H1 (cell line): ENCODE measurements at regions not wholly inside any gene's neighbourhood (a gene's known extent, or its start where the extent isn't known, plus 50 kb on each side); places are given as distances from the start of the nearest gene placed in this dataset.

ENCODE experiments used
- CTCF ChIA-PET: fragments of 300-600 bp; sonication (Branson Sonifier 250); formaldehyde crosslinking; loops from one replicate; lab custom pipeline; 2021; ENCODE audit not compliant: partially characterized antibody; lab: Charles Lee
- POLR2A ChIA-PET: fragments of 300-600 bp; sonication (Branson Sonifier 250); formaldehyde crosslinking; loops from one replicate; lab custom pipeline; 2021; ENCODE audit warnings: inconsistent platforms; ENCODE audit not compliant: partially characterized antibody; lab: Charles Lee
- DNase-seq, 2 experiments: peaks; one replicate each; pipeline versions ENCODE4 v3.0.0 to v3.0.0-alpha.2; 2010 to 2022; ENCODE audit warnings: low spot score in 2 of 2, low read depth in 1 of 2, mixed read lengths in 1 of 2
- FAIRE-seq: peaks from 2 replicates; lab custom pipeline; 2011; peaks lifted over from hg19 to GRCh38; lab: Jason Lieb, UNC
- H2AFZ ChIP-seq: 2 replicates; pipeline ENCODE4 v1.8.1; 2012; ENCODE audit warnings: low read length, inconsistent platforms
- H2AK5ac ChIP-seq: 2 replicates; pipeline ENCODE4 v1.6.1; 2013; ENCODE audit warnings: low read depth, low read length
- H2BK120ac ChIP-seq: replicated peaks from 2 replicates; pipeline ENCODE3; 2013; ENCODE audit warnings: low read depth, low read length, inconsistent platforms
- H2BK12ac ChIP-seq: 2 replicates; pipeline ENCODE4 v1.6.1; 2013; ENCODE audit warnings: low read depth, low read length
- H2BK15ac ChIP-seq: 2 replicates; pipeline ENCODE4 v1.6.1; 2013; ENCODE audit warnings: low read length
- H2BK20ac ChIP-seq: 2 replicates; pipeline ENCODE4 v1.6.1; 2013; ENCODE audit warnings: low read length
- H2BK5ac ChIP-seq: 2 replicates; pipeline ENCODE4 v1.6.1; 2013; ENCODE audit warnings: low read depth, low read length
- H3K14ac ChIP-seq: 2 replicates; pipeline ENCODE4 v1.6.1; 2013; ENCODE audit warnings: inconsistent platforms; ENCODE audit not compliant: insufficient read length
- H3K18ac ChIP-seq: 2 replicates; pipeline ENCODE4 v1.6.1; 2013; ENCODE audit warnings: low read length; ENCODE audit errors: extremely low read depth
- H3K23ac ChIP-seq: 2 replicates; pipeline ENCODE4 v1.6.1; 2013; ENCODE audit warnings: inconsistent platforms; ENCODE audit not compliant: insufficient read length
- H3K23me2 ChIP-seq: 2 replicates; pipeline ENCODE4 v1.6.1; 2013; ENCODE audit warnings: low read depth, low read length
- H3K27ac ChIP-seq: 2 replicates; pipeline ENCODE4 v1.6.1; 2011; ENCODE audit warnings: low read depth, low read length, inconsistent platforms
- H3K27me3 ChIP-seq, 4 experiments: replicated peaks in 1 of 4; 1 replicate in 1 of 4; 2 replicates in 3 of 4; pipeline versions ENCODE4 v1.6.1 to v1.8.1; 2011 to 2013; ENCODE audit warnings: low read length in 3 of 4, mild to moderate bottlenecking in 3 of 4, inconsistent platforms in 2 of 4, mixed read lengths in 2 of 4, moderate library complexity in 1 of 4; ENCODE audit not compliant: control insufficient read depth in 3 of 4, insufficient read depth in 3 of 4; ENCODE audit errors: extremely low read depth in 1 of 4
- H3K36me3 ChIP-seq, 4 experiments: 2 replicates each; pipeline versions ENCODE4 v1.6.1 to v1.8.1; 2011 to 2013; ENCODE audit warnings: mild to moderate bottlenecking in 4 of 4, low read length in 3 of 4, moderate library complexity in 2 of 4, control low read depth in 1 of 4, inconsistent platforms in 1 of 4; ENCODE audit not compliant: insufficient read depth in 4 of 4, control insufficient read depth in 2 of 4
- H3K4ac ChIP-seq: replicated peaks from 2 replicates; pipeline ENCODE3; 2013; ENCODE audit warnings: low read length, low read depth, mixed read lengths, inconsistent platforms; ENCODE audit not compliant: insufficient read length
- H3K4me1 ChIP-seq, 4 experiments: replicated peaks in 1 of 4; 1 replicate in 1 of 4; 2 replicates in 3 of 4; pipeline versions ENCODE4 v1.6.1 to v1.8.1; 2011 to 2013; ENCODE audit warnings: low read length in 3 of 4, inconsistent platforms in 2 of 4, mixed read lengths in 1 of 4; ENCODE audit not compliant: insufficient read depth in 4 of 4, control insufficient read depth in 3 of 4
- H3K4me2 ChIP-seq, 2 experiments: 2 replicates each; pipeline versions ENCODE4 v1.6.1 to v1.8.1; 2011 to 2013; ENCODE audit warnings: low read depth in 2 of 2, low read length in 2 of 2, control low read depth in 1 of 2, inconsistent platforms in 1 of 2, mild to moderate bottlenecking in 1 of 2; ENCODE audit not compliant: insufficient read depth in 1 of 2
- H3K4me3 ChIP-seq, 4 experiments: fragments of 200-600, 300-600 bp in 1 of 4; sonication (generic), shearing (Covaris generic), sonication (Bioruptor Twin) in 1 of 4; 2 replicates each; pipeline versions ENCODE4 v1.5.1 to v1.8.1; 2011 to 2016; ENCODE audit warnings: low read length in 4 of 4, low read depth in 3 of 4, control low read depth in 2 of 4, inconsistent platforms in 2 of 4, mild to moderate bottlenecking in 2 of 4, mixed read lengths in 1 of 4, moderate library complexity in 1 of 4; ENCODE audit not compliant: insufficient read depth in 2 of 4; ENCODE audit errors: extremely low read depth in 1 of 4
- H3K56ac ChIP-seq: replicated peaks from 2 replicates; pipeline ENCODE3; 2013; ENCODE audit warnings: low read depth, mild to moderate bottlenecking, mixed read lengths, low read length, inconsistent platforms; ENCODE audit not compliant: insufficient read length
- H3K79me1 ChIP-seq: 2 replicates; pipeline ENCODE4 v1.6.1; 2013; ENCODE audit warnings: low read depth, low read length, control low read depth
- H3K79me2 ChIP-seq, 2 experiments: 2 replicates each; pipeline versions ENCODE4 v1.6.1 to v1.8.1; 2012 to 2013; ENCODE audit warnings: low read length in 2 of 2, mild to moderate bottlenecking in 2 of 2, inconsistent platforms in 1 of 2; ENCODE audit not compliant: insufficient read depth in 2 of 2, control insufficient read depth in 1 of 2
- H3K9ac ChIP-seq, 4 experiments: replicated peaks in 1 of 4; 1 replicate in 1 of 4; 2 replicates in 3 of 4; pipeline versions ENCODE4 v1.6.1 to v1.8.1; 2011 to 2013; ENCODE audit warnings: low read depth in 3 of 4, low read length in 3 of 4, control low read depth in 2 of 4, mild to moderate bottlenecking in 2 of 4, moderate library complexity in 2 of 4, inconsistent platforms in 1 of 4; ENCODE audit errors: extremely low read depth in 1 of 4
- H3K9me3 ChIP-seq, 2 experiments: 2 replicates each; pipeline versions ENCODE4 v1.6.1 to v1.8.1; 2012 to 2013; ENCODE audit warnings: mild to moderate bottlenecking in 2 of 2, moderate library complexity in 2 of 2, control low read depth in 1 of 2, inconsistent platforms in 1 of 2, low read depth in 1 of 2, low read length in 1 of 2, mixed read lengths in 1 of 2; ENCODE audit not compliant: insufficient read depth in 2 of 2
- H4K20me1 ChIP-seq, 2 experiments: replicated peaks in 1 of 2; 2 replicates each; pipeline versions ENCODE3 to v1.8.1; 2011 to 2013; ENCODE audit warnings: inconsistent platforms in 2 of 2, low read length in 2 of 2, mild to moderate bottlenecking in 1 of 2; ENCODE audit not compliant: insufficient read depth in 2 of 2, control insufficient read depth in 1 of 2
- H4K5ac ChIP-seq: 2 replicates; pipeline ENCODE4 v1.6.1; 2013; ENCODE audit warnings: low read length, low read depth, mixed read lengths, inconsistent platforms; ENCODE audit not compliant: insufficient read length
- H4K8ac ChIP-seq: 2 replicates; pipeline ENCODE4 v1.8.0; 2013; ENCODE audit warnings: mild to moderate bottlenecking, moderate library complexity, low read length, inconsistent platforms; ENCODE audit not compliant: insufficient read depth; ENCODE audit errors: extremely low read depth
- H4K91ac ChIP-seq: replicated peaks from 2 replicates; pipeline ENCODE3; 2013; ENCODE audit warnings: low read length, mixed read lengths, inconsistent platforms; ENCODE audit not compliant: insufficient read length
- CHD1 ChIP-seq: IDR thresholded peaks from 2 replicates; pipeline ENCODE4 v1.6.1; 2012; ENCODE audit warnings: low read depth, low read length, improper control_type of control experiment
- PHF8 ChIP-seq: fragments of 200-600 bp; sonication (generic); conservative IDR thresholded peaks from 2 replicates; pipeline ENCODE4 v1.7.1; 2012; ENCODE audit warnings: low read depth, mild to moderate bottlenecking, inconsistent platforms, low read length, moderate library complexity
- RAD21 ChIP-seq, 2 experiments: IDR thresholded peaks in 1 of 2; conservative IDR thresholded peaks in 1 of 2; 2 replicates each; pipeline ENCODE4 v1.6.1; 2011; ENCODE audit warnings: low read depth in 2 of 2, low read length in 2 of 2, improper control_type of control experiment in 1 of 2, inconsistent platforms in 1 of 2, mild to moderate bottlenecking in 1 of 2, moderate library complexity in 1 of 2
- SIX5 ChIP-seq: IDR thresholded peaks from 2 replicates; pipeline ENCODE4 v1.6.1; 2011; ENCODE audit warnings: mild to moderate bottlenecking, low read depth, low read length
- TCF12 ChIP-seq: IDR thresholded peaks from 2 replicates; pipeline ENCODE4 v1.6.1; 2011; ENCODE audit warnings: low read depth, mild to moderate bottlenecking, low read length
- TEAD4 ChIP-seq: IDR thresholded peaks from 2 replicates; pipeline ENCODE4 v1.6.1; 2012; ENCODE audit warnings: low read depth, low read length, inconsistent platforms, mixed read lengths
- ZNF274 ChIP-seq: IDR thresholded peaks from 2 replicates; pipeline ENCODE4 v1.7.0; 2012; ENCODE audit warnings: low read length, borderline replicate concordance; ENCODE audit errors: extremely low read depth
- WGBS, 2 experiments: shearing (Covaris generic) in 1 of 2; methylation state at CpG; one replicate each; pipeline versions ENCODE4 v1.1.6 to v1.1.7; 2013 to 2015; ENCODE audit warnings: low lambda C conversion rate in 2 of 2, mixed read lengths in 2 of 2, inconsistent platforms in 1 of 2, low coverage in 1 of 2, missing lambda C conversion rate in 1 of 2; ENCODE audit not compliant: insufficient replicate concordance in 2 of 2, insufficient coverage in 1 of 2, insufficient read length in 1 of 2; ENCODE audit errors: extremely low coverage in 1 of 2, missing lambda C conversion rate in 1 of 2; 5-methylcytosine and 5-hydroxymethylcytosine counted together

- ChIA-PET CTCF (no interaction called here), POLR2A (no interaction called here)
- Histone ChIP-seq H3K23me2 (no peaks in the 10 kb centered on the region), H3K56ac (no peak overlapping the region), H2AK5ac (no peak overlapping the region), H3K18ac (no peak overlapping the region), H3K23ac (no peak overlapping the region), H2AFZ (no peak overlapping the region), H3K4me2 (no peak overlapping the region), H3K79me1 (no peaks in the 10 kb centered on the region), H4K91ac (no peak overlapping the region), H2BK15ac (no peak overlapping the region), H3K9me3 (no peaks in the 10 kb centered on the region), H3K4me3 (no peak overlapping the region), H2BK20ac (no peak overlapping the region), H4K5ac (no peak overlapping the region), H3K36me3 (no peaks in the 10 kb centered on the region), H3K4ac (no peak overlapping the region), H2BK5ac (no peak overlapping the region), H3K27ac (no peak overlapping the region), H3K14ac (no peak overlapping the region), H3K9ac (no peak overlapping the region), H4K20me1 (no peaks in the 10 kb centered on the region), H4K8ac (no peak overlapping the region), H2BK12ac (no peak overlapping the region), H2BK120ac (no peak overlapping the region), H3K27me3 (no peaks in the 10 kb centered on the region), H3K4me1 (0 out of 7 replicates have a peak, but pooled peaks cover 0 to 1% (median 0%) of the 10 kb centered on the region in 4 experiments), H3K79me2 (no peaks in the 10 kb centered on the region)
- DNase-seq (no peak), FAIRE-seq (no peak)
- WGBS, 2 experiments, result 83% methylated on average over 4 of the region's 4 CpGs; no CpG with 5 or more reads in 1 of the 2 experiments
- TF ChIP-seq PHF8, result no peak
- no peak for TF ChIP-seq TCF12
- TF ChIP-seq ZNF274, result no peak
- no peak for TF ChIP-seq TEAD4
- TF ChIP-seq RAD21 (IDR thresholded peaks at IDR 0.05 in 1 of 2, conservative IDR thresholded peaks at IDR 0.05 in 1 of 2; ENCODE audit: low read depth in 2 of 2, low read length in 2 of 2), result no peak
- TF ChIP-seq SIX5, result no peak
- TF ChIP-seq CHD1, result no peak
Measured at GRCh38 chr12:97903356-97903755, 440.8 kb downstream of the RMST start.
